H4 (cell line): ENCODE measurements at regions not wholly inside any gene's neighbourhood (a gene's known extent, or its start where the extent isn't known, plus 50 kb on each side); places are given as distances from the start of the nearest gene placed in this dataset.

ENCODE experiments used
- DNase-seq: peaks from one replicate; pipeline ENCODE4 v3.0.0-alpha.2; 2015; ENCODE audit warnings: low spot score

DNA sequence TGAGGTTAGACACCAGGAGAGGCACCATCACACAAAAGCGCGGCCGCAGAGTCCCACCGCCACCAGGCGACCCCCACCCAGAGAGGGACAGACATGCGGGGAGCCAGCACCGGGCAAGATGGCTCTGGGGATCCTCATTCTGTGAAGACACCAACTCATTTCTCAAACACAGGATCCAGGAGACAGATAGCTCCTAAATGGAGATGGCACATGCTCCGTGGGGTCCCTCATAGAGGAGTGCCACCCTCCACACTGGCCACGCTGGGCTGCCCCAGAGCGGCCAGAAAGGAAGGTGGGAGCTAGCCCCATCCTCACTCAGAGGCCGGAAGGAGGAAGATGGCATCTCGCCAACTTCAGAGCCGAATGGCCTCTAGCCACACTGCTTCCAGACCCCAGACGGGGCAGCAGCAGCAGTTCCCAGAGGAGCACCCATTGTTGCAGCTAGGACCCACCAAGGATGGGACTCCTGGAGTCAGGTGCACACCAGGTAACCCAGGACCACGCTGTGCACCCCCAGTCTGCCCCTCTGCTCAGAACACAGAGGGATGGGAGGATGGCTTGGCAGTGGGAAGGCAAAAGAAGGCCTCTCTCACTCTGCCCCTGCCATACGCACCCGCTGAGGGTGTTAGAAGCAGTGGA lies 78.6 kb downstream of the ZIC5 start:
- no peak for DNase-seq

DNA sequence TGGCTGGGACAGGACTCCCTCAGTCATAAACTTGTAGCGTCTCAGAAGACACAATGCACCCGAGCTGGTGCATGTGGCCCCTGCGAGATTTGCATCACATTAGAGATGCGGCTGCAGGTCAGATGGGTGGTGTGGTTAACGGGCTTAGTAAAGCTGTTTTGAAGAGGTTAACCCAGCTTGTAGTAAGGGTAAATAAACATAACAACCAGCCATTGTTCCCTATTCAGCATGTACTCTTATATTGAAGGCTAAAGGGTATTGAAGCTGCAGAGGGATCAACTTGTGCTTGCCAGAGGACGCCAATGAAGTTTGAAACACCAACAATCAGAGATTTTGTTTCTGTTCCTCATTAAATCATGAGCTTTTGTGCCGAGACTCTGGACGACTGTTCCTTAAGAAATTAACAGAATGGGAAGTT lies 79.4 kb downstream of the ZIC5 start:
- DNase-seq, result no peak

DNA sequence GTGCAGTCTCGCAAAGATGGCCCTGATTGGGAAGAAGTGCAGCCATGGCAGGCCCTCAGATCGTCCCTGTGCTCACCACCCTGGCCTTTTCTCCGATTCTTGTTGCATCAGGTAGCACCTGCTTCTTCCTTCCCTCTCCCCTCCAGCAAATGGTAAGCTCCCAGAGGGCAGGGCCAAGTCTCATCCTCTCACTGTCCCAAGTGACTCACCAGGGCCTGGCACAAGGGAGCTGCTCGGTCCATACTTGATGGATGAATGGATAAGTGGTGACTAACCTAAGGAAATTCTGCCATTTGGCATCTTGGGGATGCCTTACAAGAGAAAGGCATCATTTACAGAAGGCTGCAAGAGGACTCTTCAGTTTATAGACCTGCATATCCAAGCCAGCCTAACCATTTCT lies 84.9 kb downstream of the ZIC5 start:
- DNase-seq, result no peak

DNA sequence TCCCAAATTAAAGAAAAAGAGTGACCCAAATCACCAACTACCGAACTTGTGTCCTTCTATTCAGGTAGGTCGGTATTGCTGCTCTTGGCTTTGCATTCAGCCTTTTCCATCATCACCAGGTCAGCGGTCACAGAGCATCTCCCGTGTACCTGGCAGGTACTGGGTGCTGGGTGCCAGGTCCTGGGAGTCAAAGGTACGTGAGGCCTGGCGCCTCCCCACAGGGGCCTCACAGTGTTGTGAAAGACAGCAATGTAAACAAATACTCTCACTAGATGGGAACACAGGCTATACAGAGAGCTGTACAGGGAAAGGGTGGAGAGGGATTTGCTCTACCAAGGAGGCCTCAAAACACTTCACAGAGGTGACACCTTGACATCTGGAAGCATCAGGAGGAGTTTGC lies 86.7 kb downstream of the ZIC5 start:
- DNase-seq, result no peak

DNA sequence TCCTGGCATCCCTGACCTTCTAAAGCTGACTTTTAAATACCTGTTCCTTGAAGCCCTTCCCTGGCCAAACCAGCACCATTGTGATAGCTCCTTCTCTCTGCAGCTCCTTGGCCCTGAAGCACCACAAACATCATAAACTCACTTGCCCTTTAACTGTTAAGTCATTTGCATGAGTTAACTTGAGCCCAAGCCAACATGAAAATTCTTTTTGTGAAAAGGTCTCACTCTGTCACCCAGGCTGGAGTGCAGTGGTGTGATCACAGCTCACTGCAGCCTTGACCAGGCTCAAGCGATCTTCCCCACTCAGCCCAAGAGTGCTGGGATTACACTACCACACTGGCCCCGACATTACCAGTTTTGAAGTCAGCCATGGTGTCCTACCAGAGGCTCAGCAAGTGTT lies 87.8 kb downstream of the ZIC5 start:
- no peak for DNase-seq

DNA sequence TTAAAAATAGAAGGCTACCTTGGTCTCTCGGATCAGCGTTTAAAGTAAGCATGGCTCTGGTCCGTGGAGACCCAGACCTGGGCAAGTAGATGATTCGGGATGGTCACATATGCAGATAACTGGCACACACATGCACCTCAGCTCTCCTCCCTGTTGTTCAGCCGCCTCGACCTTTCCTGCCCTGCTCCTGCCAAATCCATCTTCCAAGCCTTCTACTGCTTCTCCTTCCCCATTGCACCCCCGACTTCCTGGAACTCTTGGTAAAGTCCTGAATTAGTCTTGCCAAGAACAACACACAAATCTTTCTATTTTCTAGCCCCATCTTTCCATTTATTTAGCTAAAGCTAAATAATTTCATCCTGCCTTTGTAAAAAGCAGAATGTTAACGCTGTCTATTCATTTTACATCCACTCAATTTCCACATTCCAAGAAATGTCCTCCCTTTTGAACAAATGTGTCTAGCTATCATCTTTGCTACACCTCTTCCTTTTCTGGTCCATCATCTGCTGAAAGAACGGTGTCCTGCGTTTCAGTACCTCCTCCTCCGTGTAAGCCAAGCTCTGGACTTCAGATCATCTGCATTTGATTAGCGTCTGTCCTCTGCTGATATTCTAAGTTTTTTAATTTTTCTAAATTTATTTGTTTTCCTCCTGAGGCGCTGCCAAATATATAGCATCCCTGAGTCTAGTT lies 92.5 kb downstream of the ZIC5 start:
- no peak for DNase-seq

DNA sequence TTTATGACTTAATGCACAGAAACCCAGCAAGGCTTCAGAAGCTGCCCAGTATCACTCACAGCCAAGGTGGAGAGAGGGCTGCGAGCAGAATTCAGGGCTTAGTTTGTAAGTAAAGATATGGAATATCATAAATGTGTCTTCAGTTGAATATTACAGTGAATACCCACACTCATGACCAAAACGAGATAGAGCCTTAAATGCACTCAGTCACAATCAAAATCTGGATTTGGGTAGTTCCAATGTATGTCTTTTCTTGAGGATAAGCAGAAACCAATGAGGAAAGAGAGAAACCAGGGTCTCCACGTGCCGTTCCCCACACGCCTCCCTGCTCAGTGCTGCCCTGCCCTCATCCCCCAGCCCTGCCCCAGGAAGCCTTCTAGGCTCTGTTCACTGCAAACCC lies 94.9 kb downstream of the ZIC5 start:
- no peak for DNase-seq

DNA sequence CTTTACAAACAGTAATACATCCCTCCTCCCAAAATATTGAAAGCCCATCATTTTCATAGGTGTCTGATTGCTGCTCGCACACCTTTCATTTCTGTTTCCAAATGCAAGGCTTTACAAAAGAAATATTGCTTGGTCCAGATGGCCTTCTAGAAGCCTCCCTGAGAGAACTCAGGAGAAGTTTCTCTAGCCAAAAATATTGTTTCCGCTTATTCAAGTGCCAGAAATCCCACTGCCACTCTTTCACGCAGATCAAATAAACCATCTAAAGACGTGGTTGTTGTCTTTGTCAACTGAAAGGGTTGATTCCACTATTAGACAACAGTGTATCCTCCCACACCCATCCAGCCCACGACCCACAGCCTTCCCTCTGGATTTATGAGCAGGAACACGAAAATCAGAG lies 96.2 kb downstream of the ZIC5 start:
- DNase-seq, result no peak

DNA sequence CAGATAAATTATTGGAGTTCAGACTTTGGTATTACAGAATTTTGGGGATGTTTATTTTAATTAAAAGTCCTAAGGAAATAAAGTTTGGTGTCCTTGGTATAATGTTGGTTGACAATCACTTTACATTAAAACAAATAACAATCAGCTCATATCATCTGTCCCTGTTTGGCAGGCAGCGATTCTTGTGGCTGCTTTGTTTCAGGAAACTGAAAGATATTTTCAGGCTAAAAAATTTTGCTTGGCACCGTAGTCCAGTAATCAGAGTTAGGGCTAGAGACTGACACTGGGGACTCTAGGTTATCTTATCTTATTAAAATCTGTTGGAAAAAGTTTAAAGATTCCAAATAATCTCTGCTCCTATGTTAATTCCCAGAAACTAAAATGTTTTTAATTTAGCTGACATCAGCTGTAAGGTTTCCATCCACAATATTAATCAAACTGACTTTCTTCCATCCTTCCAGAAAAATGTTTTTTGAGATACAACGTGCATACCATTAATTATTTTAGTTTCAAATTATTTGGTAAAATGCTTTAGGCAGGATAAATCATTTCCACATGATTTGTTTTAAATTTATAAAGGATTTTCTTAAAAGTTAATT lies 97.6 kb downstream of the ZIC5 start:
- no peak for DNase-seq

DNA sequence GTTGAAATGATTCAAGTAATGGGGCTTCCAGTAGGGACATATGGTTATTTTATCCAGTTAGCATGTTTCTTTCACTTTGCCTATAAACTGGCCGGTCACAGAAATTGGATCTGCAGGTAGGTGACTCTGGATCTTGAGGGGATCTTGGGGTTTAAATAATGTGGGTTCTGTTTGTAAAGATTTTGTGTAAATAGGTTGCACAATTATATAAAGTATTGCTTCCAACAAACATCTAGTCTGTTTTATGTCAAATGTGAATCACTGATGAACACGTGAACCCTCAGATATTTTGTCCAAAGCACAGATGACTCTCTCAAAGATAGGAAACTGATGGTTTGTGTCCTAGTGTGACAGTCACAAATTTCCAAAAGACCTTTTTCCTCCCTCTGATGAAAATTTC lies 98.4 kb downstream of the ZIC5 start:
- no peak for DNase-seq

DNA sequence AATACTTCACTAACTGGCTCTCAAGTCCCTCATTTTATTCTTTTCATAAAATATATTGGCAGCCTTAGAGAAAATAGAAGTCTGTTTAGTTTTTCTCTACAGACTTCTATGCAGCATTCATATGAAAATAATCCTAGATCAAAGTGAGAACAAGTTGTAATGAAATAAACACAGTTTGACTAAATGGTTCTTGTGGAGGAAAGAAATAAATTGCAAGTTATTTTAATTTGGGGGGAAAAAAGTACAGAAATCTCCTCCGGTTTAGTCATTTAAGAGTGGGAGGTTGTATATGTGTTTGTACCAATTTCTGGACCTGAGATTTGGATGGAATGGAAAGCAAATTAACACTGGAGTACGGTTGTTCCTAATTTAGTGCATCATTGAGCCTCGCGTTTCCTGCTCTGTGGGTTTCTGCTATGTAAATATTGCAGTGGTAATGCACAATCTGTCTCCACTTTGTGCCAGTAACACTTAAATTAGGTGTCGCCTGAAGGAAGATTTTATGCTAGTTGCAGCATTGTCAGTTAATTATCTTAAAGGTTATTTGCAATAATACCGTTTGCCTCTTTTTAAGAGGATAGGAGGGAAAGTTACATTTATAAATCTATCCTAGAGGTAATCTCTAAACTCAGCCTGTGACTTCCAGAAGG lies 100.2 kb downstream of the ZIC5 start:
- no peak for DNase-seq

DNA sequence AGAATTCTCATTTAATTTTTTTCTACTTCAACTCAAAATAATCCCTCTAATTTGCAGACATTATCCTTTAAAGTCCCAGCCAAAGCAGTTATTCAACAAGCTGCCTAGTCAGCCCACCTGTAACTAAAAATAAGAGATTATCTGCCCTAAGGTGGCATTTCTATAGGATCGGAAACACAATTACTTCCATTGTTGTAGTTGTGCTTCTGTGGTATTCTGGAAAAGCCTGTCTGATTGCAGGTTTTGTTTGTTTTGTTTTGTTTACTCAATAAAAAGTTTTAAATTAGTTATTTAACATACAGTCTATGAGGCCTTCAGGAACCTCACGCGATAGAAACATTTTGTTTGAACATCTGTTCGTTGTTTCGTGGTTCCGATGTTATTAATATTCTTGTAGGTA lies 101.0 kb downstream of the ZIC5 start:
- DNase-seq, result no peak

DNA sequence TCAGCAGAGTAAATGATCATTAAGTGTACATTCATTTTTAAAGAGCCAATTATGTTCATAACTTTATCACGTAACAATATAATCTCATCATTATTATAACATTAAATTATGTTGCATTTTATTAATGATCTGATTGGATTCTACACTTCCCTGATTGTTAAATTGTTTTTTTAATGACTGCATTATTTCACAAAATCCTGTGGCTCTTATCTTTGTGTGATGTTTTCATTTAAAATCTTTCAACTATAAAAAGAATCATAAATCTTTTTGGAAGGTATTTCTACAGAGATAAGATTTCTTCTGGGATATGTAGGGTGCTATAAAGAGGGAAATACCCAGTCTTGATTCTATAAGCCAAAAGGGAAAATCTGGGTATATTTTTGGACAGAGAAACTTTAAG lies 101.7 kb downstream of the ZIC5 start:
- no peak for DNase-seq

DNA sequence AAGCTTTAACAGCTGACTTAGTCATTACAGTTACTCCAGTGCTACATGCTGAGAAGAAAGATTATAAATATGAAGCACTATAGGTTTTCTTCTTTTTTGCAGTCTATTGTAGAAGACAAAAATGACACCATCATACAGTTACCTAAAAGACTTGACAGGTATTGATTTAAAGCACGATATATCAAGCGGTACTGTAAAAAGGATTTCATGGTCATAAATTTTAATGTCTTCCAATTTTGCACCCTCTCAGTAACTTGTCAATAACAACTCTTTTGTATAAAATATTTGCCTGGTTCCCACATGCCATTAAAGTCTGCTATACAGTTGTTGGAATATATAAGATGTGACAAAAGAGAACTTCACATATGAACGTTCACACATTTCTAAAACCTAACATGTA lies 102.8 kb downstream of the ZIC5 start:
- no peak for DNase-seq

DNA sequence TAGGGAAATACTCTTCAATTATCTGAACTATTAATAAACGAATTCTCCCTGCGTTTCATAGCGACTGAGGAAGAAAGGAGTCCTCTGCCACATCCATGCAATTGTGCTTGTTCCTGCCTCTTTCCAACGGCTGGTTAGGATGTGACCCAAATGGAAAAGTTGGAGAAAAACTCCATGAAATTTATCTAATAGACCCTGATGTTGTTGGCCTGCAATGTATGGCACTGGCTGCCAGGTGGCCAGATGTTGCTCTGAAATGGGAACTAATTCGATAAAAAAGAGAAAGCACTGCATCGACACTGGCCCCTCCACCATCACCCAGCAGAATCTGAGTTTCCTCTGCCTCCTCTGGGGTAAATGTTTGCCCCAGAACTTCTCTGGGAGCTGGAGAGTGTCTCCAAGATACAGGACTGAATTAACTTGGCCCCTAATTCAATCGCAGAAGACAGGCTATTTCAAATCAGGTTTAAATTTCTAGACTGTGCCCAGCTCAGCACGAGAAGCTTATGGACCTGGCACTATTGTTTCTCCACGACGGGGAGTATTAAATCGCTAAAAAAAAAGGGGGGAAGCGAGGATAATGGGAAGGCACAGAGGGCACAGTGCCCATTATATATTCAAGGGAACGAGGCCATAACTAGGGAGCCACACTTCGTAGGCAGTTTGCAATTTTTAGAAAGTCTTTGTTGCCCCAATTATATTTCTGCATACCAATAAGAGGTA lies 103.9 kb downstream of the ZIC5 start:
- no peak for DNase-seq

DNA sequence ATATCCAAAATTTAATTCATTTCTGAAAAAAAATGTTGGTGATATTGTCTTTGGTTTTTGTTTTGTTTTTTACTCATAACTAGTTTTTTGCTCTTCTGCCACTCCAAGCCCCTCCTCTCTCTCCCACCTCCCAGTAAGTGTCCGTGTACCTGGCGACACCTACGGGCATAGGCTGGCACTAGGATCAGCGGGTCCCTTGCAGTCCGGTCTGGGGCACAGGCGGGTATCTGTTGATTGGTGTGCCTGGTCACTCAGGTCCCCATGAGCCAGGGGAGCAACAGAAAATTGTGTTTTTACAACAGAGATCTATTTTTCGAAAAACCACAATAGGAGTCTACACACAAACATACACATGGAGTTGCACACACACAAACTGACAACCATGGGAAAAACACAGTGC lies 104.8 kb downstream of the ZIC5 start:
- no peak for DNase-seq

DNA sequence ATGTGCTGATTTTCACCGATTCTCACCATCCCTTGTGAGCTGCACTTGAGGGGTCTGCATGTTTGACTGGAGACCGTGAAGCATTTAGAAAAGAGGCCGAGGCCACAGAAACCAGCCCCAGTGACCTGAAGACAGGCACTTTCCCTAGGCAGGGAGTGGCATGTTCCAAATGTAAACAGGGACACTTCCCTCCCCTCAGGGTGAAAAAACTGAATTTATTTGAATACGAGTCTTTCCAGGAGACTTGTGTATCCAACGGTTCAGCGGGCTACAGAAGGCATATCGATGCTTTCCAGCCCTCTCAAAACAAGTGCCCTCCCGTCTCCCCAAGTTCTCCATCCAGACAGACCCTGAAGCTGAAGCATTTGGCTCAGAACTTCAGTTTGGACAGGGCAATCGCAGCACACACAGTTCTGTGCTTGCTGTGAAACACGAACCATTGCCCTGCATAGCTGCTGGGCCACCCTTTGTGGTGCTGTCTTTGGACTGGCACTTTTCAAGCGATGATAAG lies 106.1 kb downstream of the ZIC5 start:
- DNase-seq, result no peak

DNA sequence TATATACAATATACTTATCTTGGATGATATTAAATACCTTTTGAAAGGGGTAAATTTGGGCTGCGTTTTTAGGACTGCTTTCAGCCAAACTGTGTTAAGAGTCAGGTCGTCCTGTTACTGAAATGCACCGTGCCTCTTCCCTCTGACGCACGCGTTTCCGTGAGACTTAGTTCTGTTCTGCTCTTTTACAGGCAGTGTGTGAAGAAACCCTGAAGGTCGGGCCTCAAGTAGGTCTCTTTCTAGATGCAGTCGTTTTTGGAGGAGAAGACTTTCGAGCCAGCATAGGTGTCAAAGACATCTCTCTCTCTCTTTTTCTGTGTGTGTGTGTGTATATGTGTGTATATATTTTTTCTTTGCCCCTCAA lies 107.0 kb downstream of the ZIC5 start:
- no peak for DNase-seq

DNA sequence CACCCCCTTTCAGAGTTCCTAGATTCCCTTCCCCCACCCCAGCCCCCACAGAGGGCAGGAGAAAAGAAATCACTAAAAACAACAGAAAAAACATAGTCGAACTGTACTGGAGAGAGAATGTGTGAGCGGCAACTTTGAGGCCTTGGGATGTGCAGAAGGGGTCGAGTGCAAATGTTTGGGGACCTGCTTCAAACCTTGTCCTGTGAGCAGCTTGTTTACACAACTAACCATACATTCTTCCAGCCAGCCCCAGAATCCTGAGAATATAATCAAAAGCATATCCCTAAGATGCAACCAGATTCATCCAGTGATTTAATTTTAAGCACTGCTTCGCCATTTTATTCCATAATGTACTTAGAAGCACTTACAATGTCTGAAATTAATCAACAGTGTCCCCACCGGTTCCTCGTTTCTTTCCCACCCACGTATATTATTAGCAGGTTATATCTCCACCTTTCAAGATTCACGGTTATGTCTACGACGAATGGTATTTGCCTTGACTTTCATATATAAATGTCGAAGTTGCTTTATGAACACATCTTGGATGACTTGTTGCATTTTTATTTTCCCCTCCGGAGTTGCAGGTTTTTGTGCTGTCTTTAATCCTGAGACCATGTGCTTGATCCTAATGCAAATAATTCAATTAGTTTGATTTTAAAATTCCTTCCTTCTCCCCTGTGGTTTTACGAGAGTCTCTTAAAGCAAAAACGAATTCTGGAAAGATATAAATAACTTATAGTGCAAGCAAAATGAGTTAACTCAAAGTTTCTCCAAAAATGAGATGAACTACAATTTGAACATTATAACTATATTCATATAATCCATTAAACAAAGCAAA lies 107.6 kb downstream of the ZIC5 start:
- no peak for DNase-seq

DNA sequence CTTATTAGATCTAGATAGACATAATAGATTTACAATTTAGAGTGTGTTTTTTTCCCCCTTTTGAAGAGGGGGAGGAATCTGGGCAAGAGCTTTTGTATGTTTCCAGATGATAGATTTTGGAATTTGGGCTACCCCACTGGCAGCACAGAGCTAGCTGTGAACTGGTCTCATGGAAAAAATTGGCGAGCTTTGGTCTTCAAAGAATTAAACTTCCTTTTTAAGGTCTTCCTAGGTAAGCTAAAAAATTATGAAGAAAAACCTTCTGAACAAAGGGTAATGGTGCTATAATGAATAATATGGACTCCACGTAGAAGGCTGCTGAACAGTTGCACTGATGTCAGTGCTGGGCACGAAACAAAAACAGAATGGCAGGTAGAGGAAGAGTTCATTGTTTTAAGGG lies 109.3 kb downstream of the ZIC5 start:
- no peak for DNase-seq

DNA sequence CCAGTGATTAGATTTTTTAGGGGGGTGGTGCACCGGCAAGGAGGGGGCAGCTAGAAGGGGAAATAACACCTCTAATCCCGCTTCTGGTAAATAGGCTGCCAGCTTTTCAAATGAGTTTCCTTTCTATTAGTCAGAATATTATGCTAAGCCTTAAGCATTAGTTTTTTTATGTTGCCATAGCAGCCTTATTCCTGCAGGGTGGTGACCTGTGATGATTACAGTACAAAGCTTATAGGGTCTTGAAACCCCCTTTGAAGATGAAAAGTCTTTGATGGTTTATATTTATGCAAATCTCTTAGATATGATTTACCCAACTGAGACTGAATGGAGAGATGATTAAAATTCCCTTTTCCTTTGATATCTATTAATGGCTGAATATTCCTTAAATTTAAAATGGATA lies 109.8 kb downstream of the ZIC5 start:
- DNase-seq, result no peak
